RCC 7860 (cell line): ENCODE measurements at regions not wholly inside any gene's neighbourhood (a gene's known extent, or its start where the extent isn't known, plus 50 kb on each side); places are given as distances from the start of the nearest gene placed in this dataset.
"Not testable (repeated sequence)": the region's sequence is repeated elsewhere in the genome, so short reads cannot be mapped to it uniquely, and the experiment has no call there.

Experiments
- DNase-seq: peaks from one replicate; pipeline ENCODE4 v3.0.0-alpha.2; 2015; ENCODE audit warnings: low spot score
- FAIRE-seq: peaks from 2 replicates; lab custom pipeline; 2012; peaks lifted over from hg19 to GRCh38; lab: Jason Lieb, UNC

GRCh38 chr2:195471163-195471562 lies 185.9 kb upstream of the SLC39A10 start:
- FAIRE-seq: no peak
- DNase-seq: no peak

- DNase-seq (no peak), FAIRE-seq (no peak)
These were observed 186.4 kb upstream of the SLC39A10 start for GRCh38 chr2:195470622-195471021.

GRCh38 chr2:195468771-195469170 lies 188.3 kb upstream of the SLC39A10 start:
- no peak for FAIRE-seq
- no peak for DNase-seq

GRCh38 chr2:195466427-195466826 lies 190.6 kb upstream of the SLC39A10 start:
- FAIRE-seq: no peak
- DNase-seq: no peak

- DNase-seq (no peak), FAIRE-seq (no peak)
These were observed 196.0 kb upstream of the SLC39A10 start for GRCh38 chr2:195461010-195461409.

GRCh38 chr2:195458936-195459335 lies 198.1 kb upstream of the SLC39A10 start:
- FAIRE-seq: no peak

GRCh38 chr2:195457873-195458272 lies 199.2 kb upstream of the SLC39A10 start:
- DNase-seq: no peak
- FAIRE-seq: no peak

More at GRCh38 chr2:195458936-195459335, 198.1 kb upstream of the SLC39A10 start:
- no peak for DNase-seq

- FAIRE-seq: no peak
- DNase-seq: no peak
These were observed 200.3 kb upstream of the SLC39A10 start for GRCh38 chr2:195456771-195457170.

GRCh38 chr2:195451160-195451559 lies 205.9 kb upstream of the SLC39A10 start:
- FAIRE-seq (no peak), DNase-seq (no peak)

- FAIRE-seq (no peak), DNase-seq (no peak)
These were observed 206.4 kb upstream of the SLC39A10 start for GRCh38 chr2:195450552-195451113.

- no peak for DNase-seq
- FAIRE-seq: no peak
These were observed 209.6 kb upstream of the SLC39A10 start for GRCh38 chr2:195447323-195447975.

- no peak for DNase-seq
- no peak for FAIRE-seq
These were observed 211.4 kb upstream of the SLC39A10 start for GRCh38 chr2:195445639-195446038.

- no peak for FAIRE-seq
- DNase-seq: no peak
These were observed 213.1 kb upstream of the SLC39A10 start for GRCh38 chr2:195443926-195444325.

GRCh38 chr2:195442458-195443175 lies 214.4 kb upstream of the SLC39A10 start:
- no peak for FAIRE-seq

GRCh38 chr2:195438692-195439091 lies 218.3 kb upstream of the SLC39A10 start:
- FAIRE-seq (no peak), DNase-seq (no peak)

More at GRCh38 chr2:195442458-195443175, 214.4 kb upstream of the SLC39A10 start:
- no peak for DNase-seq

GRCh38 chr2:195437521-195437920 lies 219.5 kb upstream of the SLC39A10 start:
- no peak for FAIRE-seq

GRCh38 chr2:195434346-195434745 lies 222.7 kb upstream of the SLC39A10 start:
- DNase-seq (no peak), FAIRE-seq (no peak)

More at GRCh38 chr2:195437521-195437920, 219.5 kb upstream of the SLC39A10 start:
- no peak for DNase-seq

- not testable (repeated sequence) for FAIRE-seq, DNase-seq
These were observed 223.3 kb upstream of the SLC39A10 start for GRCh38 chr2:195433729-195434128.

GRCh38 chr2:195428673-195429072 lies 228.4 kb upstream of the SLC39A10 start:
- no peak for FAIRE-seq

GRCh38 chr2:195425328-195425727 lies 231.7 kb upstream of the SLC39A10 start:
- DNase-seq (no peak), FAIRE-seq (no peak)

More at GRCh38 chr2:195428673-195429072, 228.4 kb upstream of the SLC39A10 start:
- DNase-seq: no peak

- no peak for DNase-seq
- FAIRE-seq: no peak
These were observed 238.0 kb upstream of the SLC39A10 start for GRCh38 chr2:195419033-195419432.

GRCh38 chr2:195414537-195415100 lies 242.4 kb upstream of the SLC39A10 start:
- FAIRE-seq (no peak), DNase-seq (no peak)
